GM12892 (cell line): ENCODE measurements at regions not wholly inside any gene's neighbourhood (a gene's known extent, or its start where the extent isn't known, plus 50 kb on each side); places are given as distances from the start of the nearest gene placed in this dataset.
"Not testable (repeated sequence)": the region's sequence is repeated elsewhere in the genome, so short reads cannot be mapped to it uniquely, and the experiment has no call there.

Experiments
- POLR2AphosphoS5 ChIP-seq: IDR thresholded peaks from 2 replicates; pipeline ENCODE4 v1.6.1; 2011; ENCODE audit warnings: low read depth, low read length, control low read depth
- TAF1 ChIP-seq: IDR thresholded peaks from 2 replicates; pipeline ENCODE4 v1.6.1; 2011; ENCODE audit warnings: low read depth, mild to moderate bottlenecking, control low read depth, low read length, borderline replicate concordance

DNA sequence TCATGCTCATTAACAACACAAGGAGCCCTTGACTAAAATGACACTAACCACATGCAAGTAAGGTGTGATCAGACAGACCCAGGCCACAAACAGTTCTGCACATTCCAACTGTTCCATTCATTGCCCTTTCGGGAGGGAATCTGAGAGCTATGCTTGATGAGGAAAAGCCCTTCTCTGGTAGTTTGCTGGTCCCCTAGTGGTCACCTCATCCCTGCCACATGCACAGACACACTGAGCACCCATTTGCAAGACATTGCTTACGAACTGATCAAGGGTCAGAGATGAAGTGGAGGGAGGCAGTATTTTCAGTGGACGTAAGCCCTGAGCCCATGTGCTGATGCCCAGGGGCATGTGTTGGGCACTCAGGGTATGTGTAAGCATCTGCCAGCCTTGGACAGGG lies 220.9 kb downstream of the VAPA start:
- TF ChIP-seq POLR2AphosphoS5, TAF1: not testable (repeated sequence)
